Hepatocyte (in vitro differentiated cells): ENCODE measurements at regions not wholly inside any gene's neighbourhood (a gene's known extent, or its start where the extent isn't known, plus 50 kb on each side); places are given as distances from the start of the nearest gene placed in this dataset.

Experiments
- CTCF ChIP-seq: fragments of 200-600 bp; sonication (generic); IDR thresholded peaks from 2 replicates; pipeline ENCODE4 v1.5.1; 2016; ENCODE audit warnings: antibody characterized with exemption, mild to moderate bottlenecking; ENCODE audit not compliant: poor library complexity
- EZH2 ChIP-seq: fragments of 200-600 bp; sonication (generic); IDR thresholded peaks from 2 replicates; pipeline ENCODE4 v1.6.1; 2016; ENCODE audit warnings: antibody characterized with exemption, mild to moderate bottlenecking, borderline replicate concordance
- EZH2phosphoT487 ChIP-seq: fragments of 200-600 bp; sonication (generic); IDR thresholded peaks from one replicate; pipeline ENCODE4 v1.6.1; 2018; ENCODE audit warnings: antibody characterized with exemption, mild to moderate bottlenecking, low read depth, moderate library complexity; ENCODE audit not compliant: unreplicated experiment, severe bottlenecking

- TF ChIP-seq CTCF (no peak), EZH2 (no peak), EZH2phosphoT487 (no peak)
These were observed 188.2 kb downstream of the SIM1 start for GRCh38 chr6:100276311-100277057.
